ENCODE measurements at regions not wholly inside any gene's neighbourhood (a gene's known extent, or its start where the extent isn't known, plus 50 kb on each side); places are given as distances from the start of the nearest gene placed in this dataset.
A peak's percentile ranks its signal among the peaks of the same experiment; 100 is the strongest.

DNA sequence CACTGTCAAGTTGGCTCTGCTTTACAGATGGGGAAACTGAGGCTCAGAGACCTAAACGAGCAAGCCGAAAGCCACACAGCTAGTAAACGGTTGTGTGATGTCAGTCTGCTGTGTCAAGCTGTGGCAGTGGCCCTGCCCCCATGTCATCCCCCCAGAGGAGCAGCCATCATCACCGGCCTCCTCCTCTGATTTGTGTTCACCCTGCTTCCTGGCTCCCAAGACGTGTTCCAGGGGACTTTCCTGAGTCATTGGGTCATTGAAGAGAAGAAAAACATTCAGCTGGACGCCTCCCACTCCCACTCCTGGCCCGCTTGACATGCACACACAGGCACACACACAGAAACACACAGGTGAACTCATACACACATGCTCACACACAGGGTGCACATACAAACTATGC lies 54.0 kb upstream of the CIBAR2 start:
- H3K27ac Mint-ChIP-seq: no peak overlapping the region
- H3K4me3 Mint-ChIP-seq: peak overlapping the region; percentile 9
- H3K36me3 Mint-ChIP-seq (ENCODE audit: low read depth): no peaks in the 10 kb centered on the region
- peaks cover 72% of the 10 kb centered on the region for H3K4me1 Mint-ChIP-seq
- peaks cover 31% of the 10 kb centered on the region for H3K27me3 Mint-ChIP-seq (ENCODE audit: low read depth, poor library complexity)
- no peaks in the 10 kb centered on the region for H3K9me3 Mint-ChIP-seq
- DNase-seq: no peak
- TF ChIP-seq, protein P1, sequence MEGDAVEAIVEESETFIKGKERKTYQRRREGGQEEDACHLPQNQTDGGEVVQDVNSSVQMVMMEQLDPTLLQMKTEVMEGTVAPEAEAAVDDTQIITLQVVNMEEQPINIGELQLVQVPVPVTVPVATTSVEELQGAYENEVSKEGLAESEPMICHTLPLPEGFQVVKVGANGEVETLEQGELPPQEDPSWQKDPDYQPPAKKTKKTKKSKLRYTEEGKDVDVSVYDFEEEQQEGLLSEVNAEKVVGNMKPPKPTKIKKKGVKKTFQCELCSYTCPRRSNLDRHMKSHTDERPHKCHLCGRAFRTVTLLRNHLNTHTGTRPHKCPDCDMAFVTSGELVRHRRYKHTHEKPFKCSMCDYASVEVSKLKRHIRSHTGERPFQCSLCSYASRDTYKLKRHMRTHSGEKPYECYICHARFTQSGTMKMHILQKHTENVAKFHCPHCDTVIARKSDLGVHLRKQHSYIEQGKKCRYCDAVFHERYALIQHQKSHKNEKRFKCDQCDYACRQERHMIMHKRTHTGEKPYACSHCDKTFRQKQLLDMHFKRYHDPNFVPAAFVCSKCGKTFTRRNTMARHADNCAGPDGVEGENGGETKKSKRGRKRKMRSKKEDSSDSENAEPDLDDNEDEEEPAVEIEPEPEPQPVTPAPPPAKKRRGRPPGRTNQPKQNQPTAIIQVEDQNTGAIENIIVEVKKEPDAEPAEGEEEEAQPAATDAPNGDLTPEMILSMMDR (IDR thresholded peaks at IDR 0.05): no peak

DNA sequence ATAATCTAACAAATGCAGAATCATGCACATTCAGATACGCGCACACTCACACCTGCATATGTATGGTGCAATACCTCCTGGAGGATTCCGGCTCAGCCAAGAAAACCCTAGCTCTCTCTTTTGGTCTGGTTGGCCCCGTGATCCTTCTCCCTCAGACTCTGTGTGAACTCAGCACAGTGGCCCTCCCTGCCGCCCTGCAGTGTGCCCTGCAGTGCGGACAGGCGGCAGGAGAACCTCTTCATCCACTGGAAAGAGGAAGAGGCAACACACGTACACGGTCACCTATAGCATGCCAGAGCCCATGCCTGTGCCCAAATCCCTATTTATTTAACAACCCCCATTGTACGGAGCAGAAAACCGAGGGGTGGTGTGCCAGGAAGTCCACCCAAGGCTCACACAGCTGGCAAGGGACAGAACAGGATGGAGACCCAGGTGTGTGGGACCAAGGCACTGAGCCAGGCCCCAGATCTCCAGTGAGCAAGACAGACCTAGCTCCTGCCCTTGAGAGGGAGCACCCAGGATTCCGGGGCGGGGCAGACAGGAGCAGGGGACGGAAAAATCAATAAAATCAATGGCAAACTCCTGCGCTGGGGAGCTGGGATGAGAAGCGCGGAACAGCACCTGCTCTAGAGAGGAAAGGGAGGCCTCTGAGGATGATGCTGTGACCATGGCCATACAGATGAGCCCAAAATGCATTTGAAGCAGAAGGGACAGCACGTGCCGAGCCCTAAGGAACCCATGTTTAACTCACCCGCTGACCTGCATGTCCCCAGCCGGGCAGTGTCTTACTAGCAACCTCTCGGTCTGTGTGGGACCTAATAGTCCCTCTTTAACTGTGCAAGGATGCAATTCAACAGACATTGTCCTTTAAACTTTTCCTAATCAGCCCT lies 54.7 kb upstream of the CIBAR2 start:
- TF ChIP-seq, protein P1 (IDR thresholded peaks at IDR 0.05): no peak
- peak overlapping the region; percentile 47 for H3K4me3 Mint-ChIP-seq
- H3K27me3 Mint-ChIP-seq (ENCODE audit: low read depth, poor library complexity): peaks cover 38% of the 10 kb centered on the region
- H3K4me1 Mint-ChIP-seq: peaks cover 72% of the 10 kb centered on the region
- peak overlapping the region; percentile 66 for H3K27ac Mint-ChIP-seq
- no peak for DNase-seq
- no peaks in the 10 kb centered on the region for H3K9me3 Mint-ChIP-seq
- no peaks in the 10 kb centered on the region for H3K36me3 Mint-ChIP-seq (ENCODE audit: low read depth)

DNA sequence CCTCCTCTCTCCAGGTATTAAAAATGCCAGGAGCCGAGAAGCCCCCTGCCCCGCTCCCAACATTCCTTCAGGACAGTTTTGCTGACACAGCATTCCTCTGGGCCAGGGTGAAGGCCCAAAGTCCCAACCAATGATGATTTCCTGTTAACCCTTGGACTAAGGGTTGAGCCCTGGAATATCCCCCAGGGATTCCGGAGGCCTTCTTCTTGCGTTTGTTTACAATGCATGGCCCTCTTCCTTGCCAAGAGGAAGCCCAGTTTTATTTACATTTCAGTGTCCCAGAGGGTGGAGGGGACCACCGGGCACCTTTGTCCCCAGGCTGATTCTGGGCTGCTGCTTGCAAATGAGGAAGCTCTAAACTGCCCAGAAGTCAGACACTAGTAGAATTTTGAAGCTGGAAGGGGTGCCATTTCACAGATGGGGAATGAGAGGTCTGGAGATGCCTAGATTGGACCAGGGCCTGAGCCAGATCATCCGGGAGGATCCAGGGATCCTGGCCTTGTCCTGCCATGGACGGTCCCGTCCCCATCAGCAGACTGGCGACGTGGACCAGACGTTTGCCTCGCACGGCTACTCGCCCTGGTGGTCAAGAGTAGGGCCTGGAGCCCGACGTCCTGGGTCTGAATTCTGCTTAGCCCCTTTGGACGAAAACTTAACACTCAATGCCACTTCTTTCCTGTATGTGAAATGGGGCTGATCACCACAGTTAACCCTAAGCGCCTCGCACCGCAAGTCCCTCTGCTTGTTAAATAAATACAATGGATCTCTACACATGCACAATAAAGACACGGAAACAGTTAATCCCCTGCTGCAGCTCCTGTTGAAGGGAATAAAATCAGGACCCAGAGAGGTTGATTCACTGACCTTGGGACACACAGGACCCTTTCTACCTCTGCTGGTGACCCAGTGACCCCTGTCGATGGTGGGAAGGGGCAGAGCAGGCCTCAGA lies 55.6 kb upstream of the CIBAR2 start:
- H3K27ac Mint-ChIP-seq: peak overlapping the region; percentile 66
- DNase-seq: no peak

DNA sequence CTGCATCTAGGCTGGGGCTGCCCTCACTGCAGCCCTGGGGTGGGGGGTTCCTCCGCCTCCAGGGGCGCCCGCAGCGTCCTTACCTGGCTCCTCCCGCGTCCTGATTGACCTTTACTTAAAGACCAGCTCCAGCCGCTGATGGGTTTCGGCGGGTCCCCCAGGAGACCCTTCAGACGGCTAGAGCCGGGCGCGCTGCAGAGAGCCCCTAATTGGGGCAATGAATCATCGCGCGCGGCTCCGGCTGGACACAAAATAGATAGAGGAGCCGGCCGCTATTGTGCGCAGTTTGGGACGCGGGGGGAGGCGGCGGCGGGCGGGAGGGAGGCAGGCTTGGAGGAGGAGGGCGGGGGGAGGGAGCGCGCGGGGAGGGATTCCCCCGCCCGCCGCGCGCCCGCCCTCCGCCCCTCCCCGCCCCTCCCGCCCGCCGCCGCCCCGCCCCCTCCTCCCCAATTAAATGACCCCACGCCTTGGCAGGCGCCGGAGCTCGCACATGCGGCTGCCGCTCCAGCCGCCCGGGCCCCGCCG lies 56.5 kb upstream of the CIBAR2 start:
- TF ChIP-seq, protein P1 (IDR thresholded peaks at IDR 0.05): no peak
- Mint-ChIP-seq H3K27me3 (ENCODE audit: low read depth, poor library complexity) (peaks cover 46% of the 10 kb centered on the region), H3K36me3 (ENCODE audit: low read depth) (no peaks in the 10 kb centered on the region), H3K9me3 (no peaks in the 10 kb centered on the region), H3K4me3 (peak overlapping the region; percentile 66), H3K4me1 (peaks cover 72% of the 10 kb centered on the region), H3K27ac (no peak overlapping the region)
- DNase-seq: peak; percentile 79

More for the DNA sequence above, 55.6 kb upstream of the CIBAR2 start:
- H3K4me3 Mint-ChIP-seq: peak overlapping the region; percentile 66
- H3K9me3 Mint-ChIP-seq: no peaks in the 10 kb centered on the region
- no peaks in the 10 kb centered on the region for H3K36me3 Mint-ChIP-seq (ENCODE audit: low read depth)
- H3K27me3 Mint-ChIP-seq (ENCODE audit: low read depth, poor library complexity): peaks cover 44% of the 10 kb centered on the region
- peaks cover 72% of the 10 kb centered on the region for H3K4me1 Mint-ChIP-seq
- TF ChIP-seq, protein P1 (IDR thresholded peaks at IDR 0.05): no peak

DNA sequence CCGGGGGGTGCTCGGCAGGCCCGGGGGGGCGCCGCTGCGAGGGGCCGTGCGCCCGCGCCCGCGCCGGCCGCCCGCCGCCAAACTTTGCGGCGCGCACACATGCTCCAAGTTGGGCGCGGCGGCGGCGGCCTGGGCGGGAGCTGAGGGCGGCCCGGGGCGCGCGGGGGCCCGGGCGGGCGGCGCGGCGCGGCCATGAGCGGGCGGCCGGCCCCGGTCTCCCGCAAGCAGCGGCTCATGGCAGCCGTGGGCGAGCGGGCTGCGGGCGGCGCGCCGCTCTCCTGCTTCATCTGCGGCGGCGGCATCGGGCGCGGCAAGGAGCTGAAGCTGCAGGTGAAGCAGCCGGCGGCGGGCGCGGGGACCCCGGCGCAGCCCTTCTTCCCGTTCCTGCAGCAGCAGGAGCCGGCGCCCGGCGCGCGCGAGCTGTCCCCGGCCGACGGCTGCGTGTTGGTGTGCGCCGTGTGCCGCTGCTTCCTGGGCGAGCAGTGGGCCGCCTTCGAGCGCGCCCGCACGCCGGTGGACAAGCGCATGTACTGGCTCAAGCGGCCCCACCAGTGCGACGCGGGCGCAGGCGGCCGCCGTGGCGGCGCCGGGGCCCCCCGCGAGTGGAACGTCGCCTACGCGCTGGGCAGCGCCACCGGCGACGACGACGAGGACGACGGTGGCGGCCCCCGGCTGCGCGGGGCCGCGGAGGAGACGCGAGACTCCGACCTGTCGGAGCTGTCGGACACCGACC lies 57.2 kb upstream of the CIBAR2 start:
- H3K4me1 Mint-ChIP-seq: peaks cover 76% of the 10 kb centered on the region
- no peaks in the 10 kb centered on the region for H3K9me3 Mint-ChIP-seq
- no peak overlapping the region for H3K27ac Mint-ChIP-seq
- no peak overlapping the region for H3K4me3 Mint-ChIP-seq
- peaks cover 45% of the 10 kb centered on the region for H3K27me3 Mint-ChIP-seq (ENCODE audit: low read depth, poor library complexity)
- TF ChIP-seq, protein P1 (IDR thresholded peaks at IDR 0.05): no peak
- peak; percentile 59 for DNase-seq
- H3K36me3 Mint-ChIP-seq (ENCODE audit: low read depth): no peaks in the 10 kb centered on the region

Measured in nephron progenitor cell (in vitro differentiated cells).